Activated naive CD4-positive, alpha-beta T cell treated with anti-CD3 and anti-CD28 coated beads for 36 hours (primary cell): ENCODE measurements at regions not wholly inside any gene's neighbourhood (a gene's known extent, or its start where the extent isn't known, plus 50 kb on each side); places are given as distances from the start of the nearest gene placed in this dataset.

Source experiments
- CTCF ChIA-PET: fragments of 350-600 bp; sonication (Branson Sonifier 250); formaldehyde crosslinking; loops from one replicate; lab custom pipeline; 2021; ENCODE audit warnings: antibody characterized with exemption; lab: Charles Lee
- DNase-seq: peaks from one replicate; pipeline ENCODE4 v3.0.0-alpha.2; 2020
- H3K27ac Mint-ChIP-seq: one replicate; pipeline ENCODE4 v1.8.0; 2021; ENCODE audit warnings: mild to moderate bottlenecking, mixed read lengths
- H3K27me3 Mint-ChIP-seq: one replicate; pipeline ENCODE4 v1.8.0; 2021; ENCODE audit warnings: low read depth, mixed read lengths
- H3K36me3 Mint-ChIP-seq: one replicate; pipeline ENCODE4 v1.8.0; 2021; ENCODE audit warnings: low read depth, mixed read lengths
- H3K4me1 Mint-ChIP-seq: one replicate; pipeline ENCODE4 v1.8.0; 2021; ENCODE audit warnings: low read depth, mixed read lengths
- H3K4me3 Mint-ChIP-seq: one replicate; pipeline ENCODE4 v1.8.0; 2021; ENCODE audit warnings: mild to moderate bottlenecking, moderate library complexity, mixed read lengths
- H3K9me3 Mint-ChIP-seq: one replicate; pipeline ENCODE4 v1.8.0; 2021; ENCODE audit warnings: mixed read lengths
- intact Hi-C: fragments of 100-400 bp; cut with micrococcal nuclease; formaldehyde crosslinking; loops from one replicate; pipeline ENCODE4 v1.15.1; 2023

- Mint-ChIP-seq H3K4me3 (no peak overlapping the region), H3K36me3 (no peaks in the 10 kb centered on the region)
- CTCF ChIA-PET: no interaction called here
These were observed 557.9 kb upstream of the CADM1 start for GRCh38 chr11:116062129-116062489.

DNA sequence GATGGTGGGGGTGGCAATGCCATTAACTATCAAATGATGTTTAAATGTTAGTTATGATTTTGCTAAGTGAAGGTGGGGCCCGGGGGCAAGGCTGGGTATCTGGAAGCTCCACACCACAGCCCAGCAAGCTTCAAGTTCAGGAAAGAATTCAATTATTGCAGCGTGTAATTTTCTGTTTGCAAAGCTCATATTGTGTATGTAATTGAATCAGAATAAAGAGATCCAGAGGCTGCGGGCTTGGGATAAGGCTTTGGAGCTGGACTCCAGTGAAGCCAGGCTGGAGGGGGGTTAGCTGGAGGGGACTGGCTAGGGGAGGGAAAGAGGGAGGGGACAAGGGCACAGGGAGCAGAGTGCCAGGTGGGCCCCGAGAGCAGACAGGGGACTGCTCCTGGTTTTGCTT is 557.1 kb upstream of the CADM1 start:
- Mint-ChIP-seq H3K27ac (no peak overlapping the region), H3K9me3 (no peaks in the 10 kb centered on the region), H3K36me3 (no peaks in the 10 kb centered on the region), H3K4me1 (no peaks in the 10 kb centered on the region), H3K4me3 (no peak overlapping the region), H3K27me3 (peaks cover 6% of the 10 kb centered on the region)
- intact Hi-C loops: no loop called here
- CTCF ChIA-PET: no interaction called here
- DNase-seq: no peak

More at GRCh38 chr11:116062129-116062489, 557.9 kb upstream of the CADM1 start:
- DNase-seq: no peak
- Mint-ChIP-seq H3K27ac (no peak overlapping the region), H3K27me3 (peaks cover 6% of the 10 kb centered on the region), H3K4me1 (no peaks in the 10 kb centered on the region), H3K9me3 (no peaks in the 10 kb centered on the region)
- intact Hi-C loops: no loop called here

GRCh38 chr11:116059919-116060318 is 555.7 kb upstream of the CADM1 start:
- Mint-ChIP-seq H3K4me1 (no peaks in the 10 kb centered on the region), H3K4me3 (no peak overlapping the region), H3K36me3 (no peaks in the 10 kb centered on the region), H3K9me3 (no peaks in the 10 kb centered on the region), H3K27ac (no peak overlapping the region), H3K27me3 (peaks cover 6% of the 10 kb centered on the region)
- CTCF ChIA-PET: no interaction called here
- no peak for DNase-seq
- intact Hi-C loops: no loop called here

DNA sequence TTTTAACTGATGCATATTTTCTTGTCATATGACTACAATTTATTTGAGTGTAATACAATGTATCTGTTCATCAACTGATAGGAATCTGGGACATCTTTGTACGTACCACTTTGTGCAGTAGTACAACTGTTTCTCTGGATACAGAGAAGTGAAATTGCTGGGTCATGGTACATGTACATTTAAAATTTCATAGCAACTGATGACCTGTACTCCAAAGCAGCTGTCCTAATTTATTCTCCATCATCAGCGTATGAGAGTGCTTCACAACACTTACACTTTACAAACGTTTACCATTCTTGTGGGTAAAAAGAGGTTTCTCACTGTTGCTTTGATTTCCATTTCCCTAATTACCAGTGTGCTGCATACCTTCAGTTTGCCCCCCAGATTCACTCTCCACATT is 552.8 kb upstream of the CADM1 start:
- H3K36me3 Mint-ChIP-seq: no peaks in the 10 kb centered on the region
- H3K27me3 Mint-ChIP-seq: no peaks in the 10 kb centered on the region
- CTCF ChIA-PET: no interaction called here
- H3K4me1 Mint-ChIP-seq: no peaks in the 10 kb centered on the region
- H3K4me3 Mint-ChIP-seq: no peak overlapping the region
- intact Hi-C loops: no loop called here
- no peaks in the 10 kb centered on the region for H3K9me3 Mint-ChIP-seq
- DNase-seq: no peak
- H3K27ac Mint-ChIP-seq: no peak overlapping the region

DNA sequence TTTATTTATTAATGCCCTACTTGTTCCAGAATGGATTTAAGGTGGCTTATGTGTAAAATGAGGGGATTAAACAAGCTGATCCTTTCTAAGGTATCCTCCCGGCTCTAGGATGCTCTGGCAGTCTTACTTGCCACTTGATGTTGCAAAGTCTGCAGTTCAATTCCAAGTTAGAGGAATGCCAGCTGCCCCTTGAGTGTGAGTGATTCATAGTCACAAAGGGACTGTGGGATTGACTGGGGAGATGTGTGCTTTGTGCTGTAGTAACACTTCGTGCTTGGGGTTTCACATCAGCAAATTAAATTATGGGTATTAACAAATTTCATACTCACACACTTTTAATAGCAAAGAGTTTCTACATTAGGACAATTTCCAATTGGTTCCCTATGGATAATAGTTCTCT is 550.8 kb upstream of the CADM1 start:
- no peaks in the 10 kb centered on the region for H3K36me3 Mint-ChIP-seq
- peaks cover 2% of the 10 kb centered on the region for H3K27me3 Mint-ChIP-seq
- intact Hi-C loops: no loop called here
- no peaks in the 10 kb centered on the region for H3K9me3 Mint-ChIP-seq
- no peak overlapping the region for H3K4me3 Mint-ChIP-seq
- H3K27ac Mint-ChIP-seq: no peak overlapping the region
- no peak for DNase-seq
- CTCF ChIA-PET: no interaction called here
- no peaks in the 10 kb centered on the region for H3K4me1 Mint-ChIP-seq

- no peak for DNase-seq
- CTCF ChIA-PET: no interaction called here
- H3K27ac Mint-ChIP-seq: no peak overlapping the region
These were observed 549.3 kb upstream of the CADM1 start for GRCh38 chr11:116053548-116053919.

DNA sequence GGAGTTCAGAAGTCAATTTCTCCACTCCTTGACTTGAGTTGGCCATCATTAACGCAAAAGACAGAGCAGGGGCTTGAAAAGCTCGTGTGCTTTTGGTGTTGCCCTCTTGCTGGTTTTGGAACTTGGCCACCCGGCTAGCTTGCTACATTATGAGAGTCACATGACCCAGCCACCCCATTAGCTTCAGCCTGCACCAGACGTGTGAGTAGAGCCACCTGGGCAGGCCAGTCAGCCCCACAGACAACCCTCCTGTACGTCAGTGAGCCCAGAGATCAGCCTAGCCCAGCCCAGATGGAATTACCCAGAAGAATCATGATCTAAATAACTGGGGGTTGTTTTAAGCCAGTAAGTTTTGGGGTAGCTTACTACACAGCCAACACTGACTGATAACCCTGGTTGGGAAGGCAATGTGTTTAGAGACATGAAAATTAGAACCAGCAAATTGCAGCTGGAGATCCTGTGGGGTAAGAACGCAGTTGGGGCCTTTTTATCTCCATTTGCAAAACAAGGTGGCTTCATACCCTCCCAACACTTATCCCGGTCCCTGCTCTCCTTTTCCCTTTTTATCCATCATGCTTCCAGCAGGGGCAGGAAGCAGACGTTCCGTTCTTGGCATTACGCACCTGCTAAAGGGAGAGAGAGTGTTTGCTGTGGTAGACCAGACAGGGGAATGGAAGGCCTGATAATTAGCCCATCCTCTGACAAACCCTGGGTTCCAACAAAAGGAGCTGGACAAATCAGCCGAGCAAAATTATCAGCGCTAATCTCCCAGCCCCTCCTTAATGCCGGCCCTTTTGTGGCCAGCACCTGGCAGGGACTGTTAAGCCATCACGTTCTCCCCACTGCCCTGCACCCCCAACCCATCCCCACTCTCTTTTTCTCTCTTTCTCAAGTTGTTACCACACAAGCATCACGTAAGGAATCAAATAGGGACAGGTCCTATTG is 548.7 kb upstream of the CADM1 start:
- no peak overlapping the region for H3K4me3 Mint-ChIP-seq
- H3K36me3 Mint-ChIP-seq: no peaks in the 10 kb centered on the region
- CTCF ChIA-PET: no interaction called here
- no peaks in the 10 kb centered on the region for H3K9me3 Mint-ChIP-seq
- H3K4me1 Mint-ChIP-seq: no peaks in the 10 kb centered on the region
- peaks cover 2% of the 10 kb centered on the region for H3K27me3 Mint-ChIP-seq
- DNase-seq: no peak
- intact Hi-C loops: no loop called here
- no peak overlapping the region for H3K27ac Mint-ChIP-seq

More at GRCh38 chr11:116053548-116053919, 549.3 kb upstream of the CADM1 start:
- intact Hi-C loops: no loop called here
- Mint-ChIP-seq H3K4me3 (no peak overlapping the region), H3K9me3 (no peaks in the 10 kb centered on the region), H3K27me3 (peaks cover 2% of the 10 kb centered on the region), H3K4me1 (no peaks in the 10 kb centered on the region), H3K36me3 (no peaks in the 10 kb centered on the region)

DNA sequence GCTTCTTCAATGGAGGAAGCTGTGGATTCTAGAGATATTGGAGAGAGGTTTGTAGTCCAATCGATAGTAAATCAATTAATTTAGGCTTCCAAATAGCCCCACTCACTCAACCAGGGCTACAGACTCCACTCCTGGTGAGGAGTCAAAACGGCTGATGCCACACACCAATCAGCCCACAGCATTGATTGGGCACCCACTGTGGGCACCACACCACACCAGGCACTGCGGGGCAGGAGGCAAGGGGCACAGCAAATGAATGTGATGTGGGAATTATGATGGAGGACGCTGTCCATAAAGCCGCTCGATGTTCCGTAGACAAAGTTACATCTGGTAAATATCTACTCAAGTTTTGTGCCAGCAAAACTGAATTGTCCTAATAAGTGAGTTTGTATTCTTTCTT is 547.3 kb upstream of the CADM1 start:
- Mint-ChIP-seq H3K4me3 (no peak overlapping the region), H3K36me3 (no peaks in the 10 kb centered on the region), H3K27me3 (peaks cover 5% of the 10 kb centered on the region), H3K4me1 (no peaks in the 10 kb centered on the region), H3K27ac (no peak overlapping the region), H3K9me3 (no peaks in the 10 kb centered on the region)
- DNase-seq: no peak
- intact Hi-C loops: no loop called here
- CTCF ChIA-PET: no interaction called here

GRCh38 chr11:116049383-116049782 is 545.2 kb upstream of the CADM1 start:
- no peak for DNase-seq
- no peaks in the 10 kb centered on the region for H3K36me3 Mint-ChIP-seq
- intact Hi-C loops: no loop called here
- H3K27me3 Mint-ChIP-seq: peaks cover 5% of the 10 kb centered on the region
- no peak overlapping the region for H3K27ac Mint-ChIP-seq
- H3K4me1 Mint-ChIP-seq: no peaks in the 10 kb centered on the region
- no peaks in the 10 kb centered on the region for H3K9me3 Mint-ChIP-seq
- CTCF ChIA-PET: interaction anchor here (0.7 kb wide), 1 partner anchor 287 kb away, joined by 3 read pairs; no protein-coding TSS in a partner anchor
- no peak overlapping the region for H3K4me3 Mint-ChIP-seq

DNA sequence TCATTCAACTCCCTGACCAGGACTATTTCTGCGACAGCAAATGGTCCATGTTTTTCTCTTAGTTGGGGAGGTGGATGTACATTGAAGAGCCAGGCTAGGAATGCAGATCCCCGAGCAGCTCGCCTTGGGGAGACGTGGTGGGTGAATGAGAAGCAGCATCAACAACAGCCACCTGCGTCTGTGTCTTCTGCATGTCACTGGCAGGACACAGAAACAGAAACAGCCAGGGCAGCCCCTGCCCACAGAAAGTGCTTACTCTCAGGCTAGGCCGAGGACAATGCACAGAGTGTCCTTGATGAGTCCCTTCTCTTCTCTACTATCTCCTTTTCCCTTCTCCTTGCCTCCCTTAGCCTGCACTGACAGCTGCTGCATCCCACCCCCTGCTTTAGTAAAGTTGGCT is 541.9 kb upstream of the CADM1 start:
- no peaks in the 10 kb centered on the region for H3K4me1 Mint-ChIP-seq
- intact Hi-C loops: no loop called here
- no peaks in the 10 kb centered on the region for H3K9me3 Mint-ChIP-seq
- H3K27me3 Mint-ChIP-seq: peaks cover 3% of the 10 kb centered on the region
- DNase-seq: no peak
- CTCF ChIA-PET: no interaction called here
- no peak overlapping the region for H3K27ac Mint-ChIP-seq
- no peaks in the 10 kb centered on the region for H3K36me3 Mint-ChIP-seq
- no peak overlapping the region for H3K4me3 Mint-ChIP-seq

GRCh38 chr11:116044941-116045340 is 540.7 kb upstream of the CADM1 start:
- CTCF ChIA-PET: no interaction called here
- no peaks in the 10 kb centered on the region for H3K36me3 Mint-ChIP-seq
- peaks cover 3% of the 10 kb centered on the region for H3K27me3 Mint-ChIP-seq

GRCh38 chr11:116044520-116044919 is 540.3 kb upstream of the CADM1 start:
- CTCF ChIA-PET: no interaction called here
- Mint-ChIP-seq H3K27me3 (peaks cover 3% of the 10 kb centered on the region), H3K4me1 (no peaks in the 10 kb centered on the region), H3K9me3 (no peaks in the 10 kb centered on the region), H3K36me3 (no peaks in the 10 kb centered on the region), H3K27ac (no peak overlapping the region), H3K4me3 (no peak overlapping the region)
- no peak for DNase-seq
- intact Hi-C loops: no loop called here

More at GRCh38 chr11:116044941-116045340, 540.7 kb upstream of the CADM1 start:
- H3K27ac Mint-ChIP-seq: no peak overlapping the region
- intact Hi-C loops: no loop called here
- no peak for DNase-seq
- H3K4me1 Mint-ChIP-seq: no peaks in the 10 kb centered on the region
- H3K9me3 Mint-ChIP-seq: no peaks in the 10 kb centered on the region
- H3K4me3 Mint-ChIP-seq: no peak overlapping the region

- Mint-ChIP-seq H3K27ac (no peak overlapping the region), H3K27me3 (peaks cover 3% of the 10 kb centered on the region), H3K9me3 (no peaks in the 10 kb centered on the region), H3K4me1 (no peaks in the 10 kb centered on the region), H3K36me3 (no peaks in the 10 kb centered on the region), H3K4me3 (no peak overlapping the region)
- CTCF ChIA-PET: interaction anchor here (0.6 kb wide), 1 partner anchor 620 kb away, joined by 4 read pairs; no protein-coding TSS in a partner anchor
- no peak for DNase-seq
- intact Hi-C loops: no loop called here
These were observed 539.6 kb upstream of the CADM1 start for GRCh38 chr11:116043857-116044256.
